Activated gamma-delta T cell treated with anti-CD3 and anti-CD28 coated beads, Interleukin-2, amount 50 U/mL, for 16 hours (primary cell): ENCODE measurements at regions not wholly inside any gene's neighbourhood (a gene's known extent, or its start where the extent isn't known, plus 50 kb on each side); places are given as distances from the start of the nearest gene placed in this dataset.

Experiments
- DNase-seq: peaks from one replicate; pipeline ENCODE4 v3.0.0-alpha.2; 2020; ENCODE audit warnings: low read depth

GRCh38 chr17:79420318-79421243 is 190.3 kb downstream of the RBFOX3 start:
- DNase-seq = no peak

- DNase-seq = no peak
Measured at GRCh38 chr17:79417476-79417988, 193.3 kb downstream of the RBFOX3 start.

GRCh38 chr17:79415909-79416308 is 194.9 kb downstream of the RBFOX3 start:
- DNase-seq = no peak

DNA sequence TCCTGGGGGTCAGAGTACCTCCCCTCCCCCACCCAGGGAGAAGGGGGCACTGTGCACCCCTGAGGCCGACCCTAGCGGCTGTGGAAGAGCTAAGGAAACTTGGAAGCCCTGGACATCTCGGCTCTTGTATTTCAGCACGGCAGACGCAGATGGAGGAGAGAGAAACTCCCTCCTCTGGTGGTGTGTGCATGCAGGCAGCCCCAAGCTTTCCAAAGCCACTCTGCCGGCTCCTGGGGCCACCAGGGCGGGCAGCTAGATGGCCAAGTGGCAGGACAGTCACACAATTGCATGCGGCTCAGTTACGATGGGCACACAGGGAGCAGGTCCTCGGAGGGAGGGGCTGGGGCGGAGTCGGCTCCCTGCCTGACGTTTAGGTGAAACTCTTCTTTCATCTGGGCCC is 195.5 kb downstream of the RBFOX3 start:
- no peak for DNase-seq

DNA sequence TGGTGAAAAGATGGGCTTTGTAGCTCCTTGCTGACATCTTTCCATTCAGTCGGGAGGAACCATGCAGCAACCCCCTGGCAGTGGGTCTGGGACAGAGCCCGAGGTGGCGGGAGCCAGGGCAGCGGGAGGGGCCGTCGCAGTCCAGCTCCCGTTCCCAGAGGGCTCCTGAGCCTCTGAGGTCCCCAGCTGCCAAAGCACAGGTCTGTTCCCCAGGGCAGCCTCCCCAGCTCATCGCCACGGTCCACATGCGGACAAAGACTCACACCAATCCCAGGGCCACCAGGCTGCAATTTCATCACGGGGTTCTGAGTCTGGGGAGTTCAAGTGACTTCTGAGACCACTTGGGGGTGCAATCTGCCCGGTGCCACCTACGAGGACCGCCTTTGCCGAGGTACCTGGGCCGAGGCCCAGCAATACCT is 196.0 kb downstream of the RBFOX3 start:
- DNase-seq = no peak

DNA sequence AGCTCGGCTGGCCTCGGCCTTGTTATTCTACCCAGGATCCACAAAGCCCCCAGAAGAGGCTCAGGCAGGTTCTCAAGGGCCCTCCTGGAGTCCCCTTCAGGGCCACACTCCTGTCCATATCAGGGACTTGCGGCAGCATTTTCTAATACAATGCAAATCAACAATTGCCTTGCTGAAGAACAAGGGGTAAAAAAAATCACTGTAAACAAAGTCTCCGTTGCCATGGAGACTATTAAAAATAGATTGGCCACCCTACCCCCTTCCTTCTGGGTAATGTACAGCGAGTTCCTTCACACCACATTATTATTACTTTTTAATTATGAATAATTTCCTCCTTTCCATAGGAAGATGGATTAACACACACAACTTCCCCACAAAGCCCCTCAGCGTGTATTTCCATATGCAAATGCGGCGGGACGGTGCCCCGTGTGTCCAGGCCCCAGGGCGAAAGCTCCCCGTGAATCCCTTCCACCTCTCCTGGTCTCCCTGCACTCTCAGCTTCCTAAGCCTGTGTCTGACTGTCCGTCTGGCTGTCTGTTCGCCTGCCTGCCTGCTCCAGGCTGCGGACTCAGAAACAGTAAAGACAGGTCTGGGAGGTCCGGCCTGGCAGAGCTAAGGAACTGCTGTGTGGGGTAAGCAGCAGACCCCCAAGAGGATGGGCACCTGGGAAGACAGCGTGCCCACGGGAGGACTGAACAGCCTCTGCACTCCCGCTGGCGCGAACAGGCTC is 196.6 kb downstream of the RBFOX3 start:
- no peak for DNase-seq

- no peak for DNase-seq
Measured at GRCh38 chr17:79413611-79414010, 197.2 kb downstream of the RBFOX3 start.

DNA sequence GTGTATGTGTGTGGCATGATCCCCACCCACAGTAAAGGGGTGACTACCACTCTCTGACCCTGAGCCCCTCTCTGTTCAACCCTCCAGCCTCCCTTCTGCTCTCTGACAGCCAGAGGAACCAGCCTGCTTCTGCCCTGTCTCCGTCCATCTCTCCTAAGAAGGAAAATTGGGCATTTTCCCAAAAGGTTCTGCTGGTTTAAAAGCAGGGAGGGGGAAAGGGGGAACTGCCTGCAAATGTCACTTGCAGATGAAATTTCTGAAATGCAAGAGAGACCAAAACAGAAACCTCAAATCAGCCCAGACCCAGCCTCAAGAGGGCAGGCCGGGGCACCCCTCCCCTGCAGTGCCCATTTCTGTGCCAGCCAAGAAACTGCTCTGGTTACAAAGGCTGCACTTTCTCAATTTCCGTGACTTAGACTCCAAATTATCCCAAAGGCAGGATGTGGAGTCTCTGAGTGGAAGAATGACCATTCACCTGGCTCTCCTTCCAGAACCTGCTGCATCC is 197.9 kb downstream of the RBFOX3 start:
- DNase-seq = no peak

DNA sequence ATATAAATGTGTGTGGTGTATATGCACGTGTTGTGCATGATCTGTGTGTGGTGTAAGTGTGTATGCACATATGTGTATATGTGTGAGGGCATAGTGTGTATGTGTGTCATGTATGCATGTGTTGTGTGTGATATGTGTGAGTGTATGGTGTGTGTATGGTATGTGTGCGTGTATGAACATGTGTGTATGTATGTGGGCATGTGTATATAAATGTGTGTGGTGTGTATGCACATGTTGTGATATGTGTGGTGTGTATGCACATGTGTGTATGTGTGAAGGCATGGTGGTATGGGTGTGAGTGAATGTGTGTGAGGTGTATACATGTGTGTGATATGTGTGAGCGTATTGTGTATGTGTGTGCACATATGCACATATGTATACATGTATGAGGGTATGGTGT is 198.7 kb downstream of the RBFOX3 start:
- no peak for DNase-seq

DNA sequence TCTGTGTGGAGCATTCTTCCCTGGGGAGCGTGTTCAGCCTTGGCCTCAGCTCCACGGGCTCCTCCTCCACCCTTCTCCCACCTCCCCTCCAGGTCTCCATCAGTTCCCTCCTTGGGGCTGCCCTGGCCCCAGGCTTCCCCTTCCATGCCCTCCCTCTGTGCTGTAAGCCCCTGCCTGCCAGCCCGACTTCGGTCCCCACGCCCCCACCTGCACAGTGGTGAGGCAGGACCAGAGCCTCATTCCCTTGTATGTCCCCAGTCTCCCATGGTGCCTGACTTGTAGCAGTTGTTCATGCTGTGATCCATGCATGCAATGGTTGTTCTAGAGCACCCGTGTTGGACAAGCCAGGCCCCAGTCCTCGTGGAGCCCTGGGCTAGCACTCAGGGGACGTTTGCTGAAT is 199.4 kb downstream of the RBFOX3 start:
- DNase-seq = no peak

DNA sequence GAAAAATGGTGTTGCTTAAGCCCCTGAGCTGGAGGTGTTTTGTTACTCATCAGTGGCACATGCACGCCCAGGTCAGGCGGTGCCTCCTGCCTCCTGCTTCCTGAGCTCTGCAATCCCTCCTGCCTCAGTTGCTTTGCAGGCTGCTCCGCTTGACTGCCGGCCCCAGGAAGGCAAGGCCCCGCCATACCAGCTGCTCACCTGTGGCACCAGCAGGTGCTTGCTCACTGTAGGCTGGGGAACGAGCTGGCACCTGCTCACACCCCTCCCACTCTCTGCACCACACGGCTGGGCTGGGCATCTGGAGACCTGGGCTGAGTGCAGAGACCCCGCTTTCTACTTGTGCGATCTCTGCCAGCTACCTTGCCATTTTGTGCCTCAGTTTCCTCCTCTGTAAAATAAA is 200.2 kb downstream of the RBFOX3 start:
- DNase-seq = no peak

DNA sequence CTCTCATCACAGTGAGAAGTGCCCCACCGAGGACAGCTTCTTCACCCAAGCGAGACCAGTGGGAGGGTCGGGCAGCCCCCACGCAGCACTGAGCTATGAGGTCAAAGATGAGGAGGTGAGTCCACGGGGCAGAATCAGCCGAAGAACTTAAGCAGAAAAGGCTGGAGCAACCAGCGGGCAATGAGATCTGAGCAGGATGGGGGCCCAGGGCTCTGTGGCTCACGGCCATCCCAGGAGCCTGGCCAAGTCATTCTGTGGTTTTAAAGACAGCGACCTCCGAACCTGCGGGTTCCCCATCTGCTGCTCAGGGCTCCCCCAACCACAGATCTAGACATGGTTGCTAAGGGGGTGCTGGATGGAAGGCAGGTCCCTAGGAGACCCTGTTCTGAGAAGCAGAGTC is 202.6 kb downstream of the RBFOX3 start:
- DNase-seq = no peak

- DNase-seq = no peak
Measured at GRCh38 chr17:79407385-79407784, 203.5 kb downstream of the RBFOX3 start.

GRCh38 chr17:79406316-79406715 is 204.5 kb downstream of the RBFOX3 start:
- no peak for DNase-seq

DNA sequence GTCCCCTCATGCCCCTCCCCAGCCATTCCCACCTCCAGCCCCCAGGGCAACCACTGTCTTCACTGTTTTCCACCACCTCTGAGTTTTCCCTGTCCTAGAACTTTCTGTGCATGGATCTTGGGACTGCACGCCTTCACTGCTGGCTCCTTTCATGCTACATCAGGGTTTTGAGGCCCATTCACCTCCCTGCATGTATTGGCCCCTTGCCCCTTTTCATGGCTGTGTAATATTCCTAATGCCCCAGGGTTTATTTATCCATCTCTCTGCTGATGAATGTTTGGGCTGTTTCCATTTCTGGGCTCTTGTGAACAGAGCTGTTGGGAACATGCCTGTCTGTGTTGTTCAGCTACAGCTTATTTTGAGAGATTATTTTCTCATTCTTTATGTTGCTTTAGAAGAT is 205.0 kb downstream of the RBFOX3 start:
- DNase-seq = no peak

GRCh38 chr17:79404136-79404911 is 206.5 kb downstream of the RBFOX3 start:
- no peak for DNase-seq

GRCh38 chr17:79401704-79402674 is 208.9 kb downstream of the RBFOX3 start:
- DNase-seq = no peak

GRCh38 chr17:79400989-79401703 is 209.7 kb downstream of the RBFOX3 start:
- DNase-seq = peak; percentile 58

DNA sequence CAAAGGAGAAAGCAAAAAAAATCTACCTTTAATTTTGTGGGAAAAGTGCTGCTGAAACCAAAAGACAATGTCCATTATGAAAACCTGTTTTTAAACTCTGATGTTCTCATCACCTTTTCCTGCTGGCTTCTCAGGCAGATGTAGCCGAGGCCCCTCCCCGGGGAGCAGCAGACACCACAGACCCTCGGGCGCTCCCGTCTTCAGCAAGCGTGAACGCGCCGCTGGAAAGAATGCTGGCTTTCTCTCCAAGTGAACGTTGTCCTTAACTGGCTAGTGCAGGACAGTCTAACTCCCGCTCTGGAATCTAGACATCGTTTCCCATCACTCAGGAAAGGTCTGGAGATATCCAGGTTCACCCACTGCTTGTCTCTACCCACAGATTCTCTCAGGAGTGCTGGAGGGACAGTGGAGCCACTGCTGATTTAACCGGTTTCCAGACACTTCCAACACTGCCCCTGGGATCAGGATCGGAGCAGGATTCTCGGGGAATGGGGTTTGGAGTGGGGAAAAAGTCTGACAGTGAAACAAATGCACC is 211.2 kb downstream of the RBFOX3 start:
- no peak for DNase-seq

DNA sequence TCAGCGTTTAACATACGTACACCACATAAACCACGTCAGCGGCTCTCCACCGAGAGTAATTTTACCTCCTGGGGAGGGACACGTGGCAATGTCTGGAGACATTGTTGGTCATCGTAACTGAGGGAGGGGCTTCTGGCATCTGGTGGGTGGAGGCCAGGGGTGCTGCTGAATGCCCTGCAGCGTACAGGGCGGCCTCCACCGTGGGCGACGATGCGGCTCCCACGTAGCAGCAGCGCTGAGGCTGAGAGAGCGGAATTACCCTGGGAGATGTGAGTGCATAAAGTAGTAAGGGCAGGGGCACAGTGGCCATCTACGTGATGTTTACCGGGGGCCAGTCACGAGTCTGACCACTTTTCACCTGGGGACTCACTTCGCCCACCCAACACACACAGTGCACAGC is 212.4 kb downstream of the RBFOX3 start:
- DNase-seq = no peak
